ENCODE measurements at regions not wholly inside any gene's neighbourhood (a gene's known extent, or its start where the extent isn't known, plus 50 kb on each side); places are given as distances from the start of the nearest gene placed in this dataset.

GRCh38 chr3:178384321-178385230, 151.7 kb upstream of the KCNMB2 start:
- Histone ChIP-seq H4K20me1 (replicated peaks; ENCODE audit: control insufficient read depth, extremely low read depth, insufficient read depth, low read length) (no peaks in the 10 kb centered on the region), H3K4me1 (ENCODE audit: control insufficient read depth, extremely low read depth, insufficient read depth, low read length) (peaks cover 35% of the 10 kb centered on the region), H3K27ac (ENCODE audit: insufficient read depth, low read depth, low read length) (no peak overlapping the region), H3K79me2 (ENCODE audit: control insufficient read depth, insufficient read depth, low read length) (no peaks in the 10 kb centered on the region), H2AFZ (ENCODE audit: low read depth, low read length) (no peak overlapping the region), H3K4me3 (replicated peaks in 1 of 3; ENCODE audit: insufficient read depth in 1 of 3, low read depth in 1 of 3, low read length in 3 of 3) (no peak overlapping the region), H3K4me2 (ENCODE audit: insufficient read depth, low read length) (no peak overlapping the region), H3K36me3 (ENCODE audit: control insufficient read depth in 2 of 2, extremely low read depth in 1 of 2, insufficient read depth in 2 of 2, low read length in 2 of 2) (no peaks in the 10 kb centered on the region), H3K9ac (replicated peaks; ENCODE audit: extremely low read depth, insufficient read depth, low read length) (peak overlapping the region; percentile 12), H3K9me3 (replicated peaks; ENCODE audit: control insufficient read depth, insufficient read depth, low read length) (no peaks in the 10 kb centered on the region), H3K9me1 (replicated peaks; ENCODE audit: control insufficient read depth, extremely low read depth, insufficient read depth, low read length) (no peaks in the 10 kb centered on the region), H3K27me3 (ENCODE audit: control insufficient read depth in 2 of 2, insufficient read depth in 2 of 2, low read length in 2 of 2) (no peaks in the 10 kb centered on the region)
- TF ChIP-seq JUN (IDR thresholded peaks at IDR 0.05; ENCODE audit: borderline replicate concordance, insufficient read depth, insufficient read length, low read depth) (no peak), FOS (IDR thresholded peaks at IDR 0.05; ENCODE audit: borderline replicate concordance, insufficient read depth, low read length) (no peak), MAX (IDR thresholded peaks at IDR 0.05; ENCODE audit: insufficient read depth, insufficient read length) (no peak), EZH2 (IDR thresholded peaks at IDR 0.05; ENCODE audit: borderline replicate concordance, low read depth, low read length, severe bottlenecking) (no peak), POLR2AphosphoS5 (IDR thresholded peaks at IDR 0.05; ENCODE audit: insufficient read depth, low read depth, low read length) (no peak), CTCF (IDR thresholded peaks at IDR 0.05; ENCODE audit: extremely low read depth in 1 of 2, insufficient read depth in 1 of 2, low read depth in 1 of 2, low read length in 2 of 2) (no peak), MYC (IDR thresholded peaks at IDR 0.05; ENCODE audit: low read depth, low read length) (no peak), POLR2A (IDR thresholded peaks at IDR 0.05; ENCODE audit: low read depth, low read length) (no peak), GATA2 (IDR thresholded peaks at IDR 0.05; ENCODE audit: insufficient read depth, insufficient read length, low read depth, low read length) (no peak)
- BruUV-seq (replicated peaks) = no TSS peak
- dilution Hi-C loops (cut with MboI; ENCODE audit: extremely low pct_ligation_motif_present, low sequenced_read_pairs) = no loop called here
- intact Hi-C loops (cut with micrococcal nuclease) = loop anchor here (1.0 to 10.0 kb wide), 10 partner anchors 702 to 1870 kb away; no protein-coding TSS in a partner anchor
- ChIA-PET POLR2A (no interaction called here), CTCF (interaction anchor here (0.8 to 3.9 kb wide), 38 partner anchors 10 to 1869 kb away, joined by 3 to 66 read pairs (median 4); no protein-coding TSS in a partner anchor)
- peak; percentile 13 for DNase-seq (ENCODE audit: low read depth, low spot score)
- FAIRE-seq = no peak
